ENCODE measurements at regions not wholly inside any gene's neighbourhood (a gene's known extent, or its start where the extent isn't known, plus 50 kb on each side); places are given as distances from the start of the nearest gene placed in this dataset.

DNA sequence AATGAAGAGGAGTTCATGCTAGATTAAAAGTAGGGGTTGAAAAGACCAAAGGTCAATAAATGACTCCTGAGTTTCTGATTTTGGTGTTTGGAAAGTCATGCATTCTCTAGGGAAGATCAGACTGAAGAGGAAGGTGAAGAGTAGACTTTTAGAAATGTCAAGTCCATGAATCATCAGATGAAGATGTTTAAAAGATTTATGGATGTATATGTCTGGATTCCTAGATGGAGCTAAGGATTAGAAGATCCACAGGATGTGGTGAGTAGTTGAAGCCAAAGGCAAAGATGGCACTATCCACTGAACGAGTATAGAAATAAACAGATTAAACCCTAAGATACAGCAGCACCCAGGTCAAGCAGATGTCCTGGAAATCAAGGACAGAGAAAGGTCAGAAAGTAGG is 298.5 kb downstream of the GPAM start:
- no peak for DNase-seq (ENCODE audit: low spot score)
- in situ Hi-C loops (cut with MboI; ENCODE audit: low sequenced_read_pairs, unreplicated experiment), result no loop called here
- TF ChIP-seq, protein P1, sequence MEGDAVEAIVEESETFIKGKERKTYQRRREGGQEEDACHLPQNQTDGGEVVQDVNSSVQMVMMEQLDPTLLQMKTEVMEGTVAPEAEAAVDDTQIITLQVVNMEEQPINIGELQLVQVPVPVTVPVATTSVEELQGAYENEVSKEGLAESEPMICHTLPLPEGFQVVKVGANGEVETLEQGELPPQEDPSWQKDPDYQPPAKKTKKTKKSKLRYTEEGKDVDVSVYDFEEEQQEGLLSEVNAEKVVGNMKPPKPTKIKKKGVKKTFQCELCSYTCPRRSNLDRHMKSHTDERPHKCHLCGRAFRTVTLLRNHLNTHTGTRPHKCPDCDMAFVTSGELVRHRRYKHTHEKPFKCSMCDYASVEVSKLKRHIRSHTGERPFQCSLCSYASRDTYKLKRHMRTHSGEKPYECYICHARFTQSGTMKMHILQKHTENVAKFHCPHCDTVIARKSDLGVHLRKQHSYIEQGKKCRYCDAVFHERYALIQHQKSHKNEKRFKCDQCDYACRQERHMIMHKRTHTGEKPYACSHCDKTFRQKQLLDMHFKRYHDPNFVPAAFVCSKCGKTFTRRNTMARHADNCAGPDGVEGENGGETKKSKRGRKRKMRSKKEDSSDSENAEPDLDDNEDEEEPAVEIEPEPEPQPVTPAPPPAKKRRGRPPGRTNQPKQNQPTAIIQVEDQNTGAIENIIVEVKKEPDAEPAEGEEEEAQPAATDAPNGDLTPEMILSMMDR (IDR thresholded peaks at IDR 0.05; ENCODE audit: borderline replicate concordance, control extremely low read depth, extremely low read depth, insufficient read depth, missing control alignments), result no peak

DNA sequence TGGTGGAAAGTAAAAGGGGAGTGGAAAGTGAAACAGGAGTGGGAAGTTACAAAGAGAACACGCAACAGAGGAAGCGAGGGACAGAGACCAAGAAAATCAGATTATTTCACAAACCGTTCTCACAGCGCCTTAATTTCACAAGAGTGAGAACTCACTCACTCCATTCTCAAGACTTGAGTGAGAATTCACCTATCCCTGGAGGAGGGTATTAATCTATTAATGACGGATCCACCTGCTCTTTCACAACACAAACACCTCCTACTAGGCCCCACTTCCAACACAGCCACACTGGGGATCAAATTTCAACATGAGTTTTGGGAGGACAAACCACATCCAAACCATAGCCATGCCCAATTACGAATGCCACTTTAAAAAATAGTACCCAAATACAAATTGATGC is 297.6 kb downstream of the GPAM start:
- no peak for DNase-seq (ENCODE audit: low spot score)
- in situ Hi-C loops (cut with MboI; ENCODE audit: low sequenced_read_pairs, unreplicated experiment), result no loop called here

DNA sequence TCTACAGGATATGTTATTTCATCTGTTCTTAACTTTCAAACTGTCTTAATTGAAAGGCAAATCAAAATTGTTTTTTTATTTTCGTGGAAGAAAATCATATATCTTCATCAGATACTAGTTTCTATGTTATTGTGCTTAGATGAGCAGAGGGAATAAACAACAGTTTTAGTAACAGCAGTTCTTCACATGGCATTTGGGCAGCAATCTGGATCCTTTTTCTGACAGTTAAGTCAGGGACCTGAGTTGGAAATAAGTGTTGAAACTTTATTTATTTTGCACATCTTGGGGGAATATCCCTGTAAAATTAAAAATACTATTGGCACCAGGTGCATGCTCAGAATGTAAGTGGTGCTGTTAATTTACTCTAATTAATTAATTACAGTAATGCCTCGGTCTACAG is 296.3 kb downstream of the GPAM start:
- in situ Hi-C loops (cut with MboI; ENCODE audit: low sequenced_read_pairs, unreplicated experiment), result no loop called here
- no peak for DNase-seq (ENCODE audit: low spot score)
- TF ChIP-seq, protein P1 (IDR thresholded peaks at IDR 0.05; ENCODE audit: borderline replicate concordance, control extremely low read depth, extremely low read depth, insufficient read depth, missing control alignments), result no peak

More for the DNA sequence above, 297.6 kb downstream of the GPAM start:
- TF ChIP-seq, protein P1 (IDR thresholded peaks at IDR 0.05; ENCODE audit: borderline replicate concordance, control extremely low read depth, extremely low read depth, insufficient read depth, missing control alignments), result no peak

DNA sequence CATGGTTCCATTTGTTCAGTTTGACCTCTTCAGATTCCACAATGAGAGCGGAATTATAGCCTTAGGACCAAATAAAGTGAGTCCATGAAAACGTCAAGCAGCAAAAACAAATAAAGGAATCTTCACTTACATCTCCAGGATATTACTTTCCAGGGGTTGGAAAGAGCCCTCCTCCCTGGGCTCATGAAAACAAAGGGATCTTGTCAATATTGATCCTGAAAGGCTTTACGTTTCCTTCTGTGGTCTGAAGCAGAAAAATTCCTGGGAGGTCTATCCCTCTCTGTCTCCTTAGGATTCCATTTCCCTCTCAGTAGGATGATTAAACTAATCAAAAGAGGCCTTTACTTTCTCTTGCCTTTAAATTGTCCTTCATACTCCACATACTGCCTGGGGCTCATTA is 293.5 kb downstream of the GPAM start:
- no peak for DNase-seq (ENCODE audit: low spot score)
- TF ChIP-seq, protein P1 (IDR thresholded peaks at IDR 0.05; ENCODE audit: borderline replicate concordance, control extremely low read depth, extremely low read depth, insufficient read depth, missing control alignments), result no peak

DNA sequence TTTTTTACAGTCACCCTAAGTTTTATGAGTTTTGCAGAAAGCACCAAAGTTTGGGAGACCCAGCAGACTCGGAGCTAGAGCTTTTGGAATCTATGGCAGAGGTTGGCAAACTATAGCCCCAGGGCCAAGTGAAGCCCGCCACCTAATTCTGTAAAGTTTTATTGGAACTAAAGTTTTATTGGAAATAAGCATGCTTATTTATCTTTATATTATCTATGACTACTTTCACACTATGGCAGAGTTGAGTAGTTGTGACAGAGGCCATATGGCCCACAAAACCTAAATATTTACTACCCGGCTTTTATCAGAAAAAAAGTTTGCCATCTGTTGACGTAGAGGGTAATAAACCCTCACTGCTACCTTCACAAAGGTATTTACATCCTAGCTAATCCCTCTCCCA is 267.6 kb downstream of the GPAM start:
- in situ Hi-C loops (cut with MboI; ENCODE audit: low sequenced_read_pairs, unreplicated experiment), result no loop called here
- TF ChIP-seq, protein P1 (IDR thresholded peaks at IDR 0.05; ENCODE audit: borderline replicate concordance, control extremely low read depth, extremely low read depth, insufficient read depth, missing control alignments), result no peak
- no peak for DNase-seq (ENCODE audit: low spot score)

More for the DNA sequence above, 293.5 kb downstream of the GPAM start:
- in situ Hi-C loops (cut with MboI; ENCODE audit: low sequenced_read_pairs, unreplicated experiment), result no loop called here

DNA sequence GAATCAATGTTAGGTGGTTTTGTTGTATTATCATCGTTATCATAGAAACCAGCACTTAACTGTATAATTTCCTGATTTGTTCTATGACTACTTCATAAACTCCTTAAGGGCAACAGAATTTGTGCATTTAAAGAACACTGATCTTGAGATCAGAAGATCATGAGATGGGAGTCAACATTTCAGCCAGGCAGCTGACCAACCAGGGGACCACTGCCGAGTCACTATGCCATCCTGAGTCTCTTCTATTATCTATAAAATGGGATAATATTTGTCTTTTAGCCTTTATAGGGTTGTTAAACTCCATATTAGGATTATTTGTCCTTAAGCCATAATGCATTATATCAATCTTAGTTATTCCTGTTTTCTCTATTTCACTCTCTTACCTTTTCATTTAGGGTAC is 261.7 kb downstream of the GPAM start:
- in situ Hi-C loops (cut with MboI; ENCODE audit: low sequenced_read_pairs, unreplicated experiment), result no loop called here
- TF ChIP-seq, protein P1 (IDR thresholded peaks at IDR 0.05; ENCODE audit: borderline replicate concordance, control extremely low read depth, extremely low read depth, insufficient read depth, missing control alignments), result no peak
- DNase-seq (ENCODE audit: low spot score), result no peak

DNA sequence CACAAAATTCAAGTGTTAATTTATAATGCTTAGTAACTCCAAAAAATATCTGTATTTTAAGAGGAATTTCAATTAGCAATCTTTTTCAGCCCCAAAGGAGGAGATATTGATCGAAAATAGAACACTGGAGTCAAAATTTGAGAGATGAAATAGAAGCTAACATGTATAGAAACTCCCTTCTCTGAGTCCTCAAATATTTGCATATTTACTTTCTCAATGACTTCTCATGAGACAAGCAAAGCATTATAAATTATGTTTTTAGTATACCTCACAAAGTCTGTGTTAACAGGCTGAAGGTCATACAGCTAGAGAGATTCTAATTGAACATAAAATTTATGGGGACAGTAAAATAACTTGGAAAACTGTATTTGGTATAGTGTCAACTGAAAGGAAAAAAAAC is 260.5 kb downstream of the GPAM start:
- in situ Hi-C loops (cut with MboI; ENCODE audit: low sequenced_read_pairs, unreplicated experiment), result no loop called here
- TF ChIP-seq, protein P1 (IDR thresholded peaks at IDR 0.05; ENCODE audit: borderline replicate concordance, control extremely low read depth, extremely low read depth, insufficient read depth, missing control alignments), result no peak
- DNase-seq (ENCODE audit: low spot score), result no peak

Measured in GM13976 (cell line).